ENCODE measurements at regions not wholly inside any gene's neighbourhood (a gene's known extent, or its start where the extent isn't known, plus 50 kb on each side); places are given as distances from the start of the nearest gene placed in this dataset.

GRCh38 chr12:130049666-130050065 lies 112.6 kb upstream of the FZD10 start:
- no peaks in the 10 kb centered on the region for H3K4me1 ChIP-seq
- no peaks in the 10 kb centered on the region for H3K9me3 ChIP-seq
- intact Hi-C loops (cut with DNase I), result loop anchor here (2.0 to 10.0 kb wide), 2 partner anchors 285 to 695 kb away; no protein-coding TSS in a partner anchor
- WGBS, 2 donors, result 68 to 79% methylated on average over 12 of the region's 12 CpGs
- H3K36me3 ChIP-seq, result no peaks in the 10 kb centered on the region
- H3K27me3 ChIP-seq, result peaks cover 0 to 62% (median 0%) of the 10 kb centered on the region in 3 donors
- H3K27ac ChIP-seq, result no peak overlapping the region
- no peak for TF ChIP-seq POLR2A (IDR thresholded peaks at IDR 0.05)
- TF ChIP-seq EP300 (IDR thresholded peaks at IDR 0.05), result no peak
- no peak for DNase-seq
- H3K4me3 ChIP-seq, result no peak overlapping the region

GRCh38 chr12:130051900-130052299 lies 110.4 kb upstream of the FZD10 start:
- Histone ChIP-seq H3K27me3 (peaks cover 0 to 47% (median 0%) of the 10 kb centered on the region in 3 donors), H3K9me3 (no peaks in the 10 kb centered on the region), H3K36me3 (no peaks in the 10 kb centered on the region), H3K4me3 (no peak overlapping the region), H3K27ac (no peak overlapping the region), H3K4me1 (no peaks in the 10 kb centered on the region)
- TF ChIP-seq POLR2AphosphoS5 (IDR thresholded peaks at IDR 0.05) (no peak), CTCF (IDR thresholded peaks at IDR 0.05) (no peak), POLR2A (IDR thresholded peaks at IDR 0.05) (no peak), EP300 (IDR thresholded peaks at IDR 0.05) (no peak)
- intact Hi-C loops (cut with DNase I), result no loop called here
- DNase-seq, result no peak
- 74 to 78% methylated on average over 10 of the region's 10 CpGs for WGBS, 2 donors

GRCh38 chr12:130053651-130054069 lies 108.6 kb upstream of the FZD10 start:
- Histone ChIP-seq H3K9me3 (no peaks in the 10 kb centered on the region), H3K4me3 (no peak overlapping the region), H3K27ac (no peak overlapping the region), H3K36me3 (no peaks in the 10 kb centered on the region), H3K4me1 (no peaks in the 10 kb centered on the region), H3K27me3 (peaks cover 0 to 37% (median 0%) of the 10 kb centered on the region in 3 donors)
- TF ChIP-seq EP300 (IDR thresholded peaks at IDR 0.05) (no peak), POLR2A (IDR thresholded peaks at IDR 0.05) (no peak), POLR2AphosphoS5 (IDR thresholded peaks at IDR 0.05) (no peak), CTCF (IDR thresholded peaks at IDR 0.05) (no peak)
- intact Hi-C loops (cut with DNase I), result no loop called here
- WGBS, 2 donors, result 24 to 34% methylated on average over 10 of the region's 10 CpGs
- no peak for DNase-seq

GRCh38 chr12:130054803-130055202 lies 107.5 kb upstream of the FZD10 start:
- H3K27me3 ChIP-seq, result peaks cover 0 to 45% (median 0%) of the 10 kb centered on the region in 3 donors
- H3K36me3 ChIP-seq, result no peaks in the 10 kb centered on the region
- H3K4me3 ChIP-seq, result no peak overlapping the region
- H3K4me1 ChIP-seq, result no peaks in the 10 kb centered on the region
- no peak for TF ChIP-seq CTCF (IDR thresholded peaks at IDR 0.05)
- no peak for TF ChIP-seq POLR2AphosphoS5 (IDR thresholded peaks at IDR 0.05)
- no peak for TF ChIP-seq POLR2A (IDR thresholded peaks at IDR 0.05)
- TF ChIP-seq EP300 (IDR thresholded peaks at IDR 0.05), result no peak
- intact Hi-C loops (cut with DNase I), result no loop called here
- H3K27ac ChIP-seq, result no peak overlapping the region
- WGBS, 2 donors, result 89 to 90% methylated on average over 5 of the region's 5 CpGs
- no peak for DNase-seq
- H3K9me3 ChIP-seq, result no peaks in the 10 kb centered on the region

GRCh38 chr12:130058926-130059472 lies 103.3 kb upstream of the FZD10 start:
- DNase-seq, result no peak
- H3K4me1 ChIP-seq, result no peaks in the 10 kb centered on the region
- intact Hi-C loops (cut with DNase I), result no loop called here
- H3K27ac ChIP-seq, result no peak overlapping the region
- no peak for TF ChIP-seq EP300 (IDR thresholded peaks at IDR 0.05)
- no peak for TF ChIP-seq POLR2A (IDR thresholded peaks at IDR 0.05)
- H3K27me3 ChIP-seq, result peaks cover 0 to 18% (median 0%) of the 10 kb centered on the region in 3 donors
- H3K4me3 ChIP-seq, result no peak overlapping the region
- no peaks in the 10 kb centered on the region for H3K9me3 ChIP-seq
- WGBS, 2 donors, result 66 to 71% methylated on average over 13 of the region's 13 CpGs
- no peaks in the 10 kb centered on the region for H3K36me3 ChIP-seq

- no peaks in the 10 kb centered on the region for H3K36me3 ChIP-seq
- H3K27ac ChIP-seq, result no peak overlapping the region
- H3K9me3 ChIP-seq, result no peaks in the 10 kb centered on the region
- TF ChIP-seq CTCF (IDR thresholded peaks at IDR 0.05), result no peak
- no peak for TF ChIP-seq POLR2AphosphoS5 (IDR thresholded peaks at IDR 0.05)
- H3K27me3 ChIP-seq, result peaks cover 0 to 12% (median 0%) of the 10 kb centered on the region in 3 donors
- no peaks in the 10 kb centered on the region for H3K4me1 ChIP-seq
- H3K4me3 ChIP-seq, result no peak overlapping the region
- intact Hi-C loops (cut with DNase I), result no loop called here
- no peak for DNase-seq
- 78 to 86% methylated on average over 9 of the region's 9 CpGs for whole genome bisulfite sequencing, 2 donors
These were observed 98.4 kb upstream of the FZD10 start for GRCh38 chr12:130063866-130064265.
